PFSK-1 (cell line): ENCODE measurements at regions not wholly inside any gene's neighbourhood (a gene's known extent, or its start where the extent isn't known, plus 50 kb on each side); places are given as distances from the start of the nearest gene placed in this dataset.

Experiments
- FOXP2 ChIP-seq: optimal IDR thresholded peaks from 2 replicates; pipeline ENCODE3; 2011; ENCODE audit warnings: borderline replicate concordance, control low read depth, inconsistent platforms; ENCODE audit not compliant: insufficient read depth; ENCODE audit errors: extremely low read length, extremely low read depth
- POLR2AphosphoS5 ChIP-seq: IDR thresholded peaks from 2 replicates; pipeline ENCODE4 v1.6.1; 2012; ENCODE audit warnings: low read depth, mild to moderate bottlenecking, control low read depth, low read length, moderate library complexity
- REST ChIP-seq, 2 experiments: IDR thresholded peaks; 2 replicates each; pipeline versions ENCODE4 v1.6.1 to v1.8.0; 2011 to 2012; ENCODE audit warnings: low read depth in 2 of 2, low read length in 2 of 2, control low read depth in 1 of 2, inconsistent platforms in 1 of 2, mild to moderate bottlenecking in 1 of 2, moderate library complexity in 1 of 2; ENCODE audit not compliant: insufficient read depth in 1 of 2
- SIN3A ChIP-seq: IDR thresholded peaks from 2 replicates; pipeline ENCODE4 v1.6.1; 2012; ENCODE audit warnings: mild to moderate bottlenecking, low read length, moderate library complexity, borderline replicate concordance; ENCODE audit not compliant: insufficient read depth
- TAF1 ChIP-seq: IDR thresholded peaks from 2 replicates; pipeline ENCODE4 v1.6.1; 2012; ENCODE audit warnings: low read length, control low read depth, borderline replicate concordance; ENCODE audit not compliant: insufficient read depth

GRCh38 chr2:58533376-58533775 lies 292.3 kb upstream of the FANCL start:
- TF ChIP-seq SIN3A: no peak
- no peak for TF ChIP-seq REST (IDR thresholded peaks at IDR 0.05; ENCODE audit: insufficient read depth in 1 of 2, low read depth in 2 of 2, low read length in 2 of 2)
- TF ChIP-seq TAF1: no peak
- TF ChIP-seq FOXP2: no peak
- no peak for TF ChIP-seq POLR2AphosphoS5

- TF ChIP-seq FOXP2: no peak
- TF ChIP-seq TAF1: no peak
- no peak for TF ChIP-seq SIN3A
- no peak for TF ChIP-seq REST (IDR thresholded peaks at IDR 0.05; ENCODE audit: insufficient read depth in 1 of 2, low read depth in 2 of 2, low read length in 2 of 2)
- TF ChIP-seq POLR2AphosphoS5: no peak
Measured at GRCh38 chr2:58532641-58533040, 291.5 kb upstream of the FANCL start.

- TF ChIP-seq TAF1 (no peak), SIN3A (no peak), REST (IDR thresholded peaks at IDR 0.05; ENCODE audit: insufficient read depth in 1 of 2, low read depth in 2 of 2, low read length in 2 of 2) (no peak), FOXP2 (no peak), POLR2AphosphoS5 (no peak)
Measured at GRCh38 chr2:58527647-58528046, 286.5 kb upstream of the FANCL start.

- TF ChIP-seq SIN3A (no peak), REST (IDR thresholded peaks at IDR 0.05; ENCODE audit: insufficient read depth in 1 of 2, low read depth in 2 of 2, low read length in 2 of 2) (no peak), POLR2AphosphoS5 (no peak), TAF1 (no peak), FOXP2 (no peak)
Measured at GRCh38 chr2:58521803-58522554, 280.9 kb upstream of the FANCL start.

GRCh38 chr2:58520903-58521302 lies 279.8 kb upstream of the FANCL start:
- no peak for TF ChIP-seq TAF1
- no peak for TF ChIP-seq FOXP2
- TF ChIP-seq REST (IDR thresholded peaks at IDR 0.05; ENCODE audit: insufficient read depth in 1 of 2, low read depth in 2 of 2, low read length in 2 of 2): no peak
- no peak for TF ChIP-seq SIN3A
- no peak for TF ChIP-seq POLR2AphosphoS5
